Frontal cortex (tissue), 3 donors: ENCODE measurements at regions not wholly inside any gene's neighbourhood (a gene's known extent, or its start where the extent isn't known, plus 50 kb on each side); places are given as distances from the start of the nearest gene placed in this dataset.
A peak's percentile ranks its signal among the peaks of the same experiment; 100 is the strongest.
"Not testable (repeated sequence)": the region's sequence is repeated elsewhere in the genome, so short reads cannot be mapped to it uniquely, and the experiment has no call there.

Experiments
- DNase-seq, 2 donors: peaks; one replicate each; pipeline ENCODE4 v3.0.0; 2012; ENCODE audit warnings: low spot score in 2 of 2
- FAIRE-seq: peaks from 2 replicates; lab custom pipeline; 2012; peaks lifted over from hg19 to GRCh38; lab: Jason Lieb, UNC
- donor health status: control.
- donor health status: control.
- donor health status: control.

DNA sequence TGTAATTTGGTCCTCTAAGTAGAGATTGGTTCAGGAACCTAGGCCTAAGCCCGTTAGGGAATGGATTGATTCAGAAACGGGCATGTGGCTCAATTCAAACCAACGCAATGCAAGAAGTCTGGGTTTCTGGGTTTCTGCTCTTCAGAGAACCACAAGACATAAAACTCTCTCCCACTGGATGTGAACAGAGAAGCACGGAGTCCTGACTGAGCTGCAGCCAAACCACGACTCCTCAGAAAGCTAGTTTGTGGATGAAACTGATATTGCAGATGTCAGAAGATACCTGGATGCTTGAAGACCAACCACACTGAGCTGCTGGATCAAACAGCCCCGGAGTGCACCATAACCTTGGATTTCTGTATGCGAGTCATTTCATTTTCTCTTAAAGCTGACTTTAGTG is 50.0 kb downstream of the SOD2 start:
- no peak for FAIRE-seq
- no peak for DNase-seq

DNA sequence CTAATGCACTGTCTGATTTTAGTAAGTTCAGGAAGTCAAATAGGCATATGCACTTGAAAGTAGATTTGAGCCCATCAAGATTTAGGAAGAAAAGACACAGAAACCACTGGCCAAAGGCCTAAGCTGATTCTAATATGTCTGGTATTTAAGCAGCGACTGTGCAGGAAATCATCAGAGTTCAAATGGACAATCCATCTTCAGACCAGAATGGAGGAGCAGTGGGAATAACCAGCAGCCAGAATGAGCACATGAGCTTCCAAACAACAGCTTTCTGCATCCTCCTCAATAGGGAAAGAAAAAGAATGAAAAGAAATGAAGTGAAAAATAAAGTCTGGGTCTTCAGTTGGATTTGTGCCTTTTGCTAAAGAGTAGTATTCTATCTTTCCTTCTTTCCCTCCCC is 50.6 kb downstream of the SOD2 start:
- no peak for DNase-seq
- no peak for FAIRE-seq

DNA sequence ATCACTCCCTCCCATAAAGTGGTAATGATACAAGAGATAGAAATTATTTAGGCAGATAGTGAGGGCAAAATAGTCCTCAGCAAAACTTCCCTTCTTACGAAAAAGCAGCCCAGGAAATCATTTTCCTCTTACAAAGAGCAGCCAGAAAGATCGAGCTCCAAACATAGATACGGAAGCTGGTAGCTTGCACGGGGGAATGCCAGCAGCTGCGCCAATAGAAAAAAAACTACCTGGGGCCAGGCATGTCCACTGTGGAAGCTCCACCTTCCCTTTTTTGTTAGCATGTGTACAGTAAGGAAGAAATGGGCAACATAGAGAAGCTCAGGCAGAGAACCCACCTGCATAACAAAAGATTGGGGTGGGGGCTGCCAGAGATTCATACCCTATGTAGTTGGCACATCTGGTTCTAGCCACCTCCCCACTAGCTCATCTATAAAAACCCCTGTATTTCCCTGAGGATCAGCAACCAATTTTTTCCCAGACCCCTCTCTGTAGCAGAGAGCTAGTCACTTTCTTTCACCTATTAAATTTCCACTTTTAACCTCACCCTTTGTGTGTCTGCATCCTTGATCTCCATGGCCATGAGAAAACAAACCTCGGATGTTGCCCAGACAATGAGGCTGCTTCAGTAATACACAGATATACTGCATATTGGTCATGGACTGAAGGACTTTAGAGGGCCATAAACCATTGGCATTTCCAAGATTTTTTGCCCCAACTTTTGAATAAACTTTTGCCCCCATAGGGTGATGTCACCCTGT is 52.1 kb downstream of the SOD2 start:
- DNase-seq, result no peak
- FAIRE-seq, result no peak

DNA sequence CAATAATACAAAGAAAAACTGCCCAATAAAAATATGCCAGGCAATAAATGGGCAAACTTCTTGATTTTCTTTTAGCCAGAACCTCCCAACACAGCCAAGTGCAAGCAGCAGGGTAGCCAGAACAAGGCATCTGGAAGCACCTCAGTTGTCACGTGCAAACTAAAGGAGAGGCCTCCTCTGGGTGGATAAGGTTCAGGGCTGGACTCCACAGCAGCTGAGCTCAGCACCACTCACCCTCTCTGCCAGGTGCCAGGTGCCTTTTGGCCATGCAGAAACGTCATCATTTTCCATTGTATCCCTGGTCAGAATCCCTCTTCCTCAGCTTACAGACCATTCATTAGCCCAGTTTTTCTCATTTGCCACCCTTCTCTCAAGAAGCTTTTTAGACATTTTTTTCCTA is 52.7 kb downstream of the SOD2 start:
- FAIRE-seq (no peak), DNase-seq (no peak)

DNA sequence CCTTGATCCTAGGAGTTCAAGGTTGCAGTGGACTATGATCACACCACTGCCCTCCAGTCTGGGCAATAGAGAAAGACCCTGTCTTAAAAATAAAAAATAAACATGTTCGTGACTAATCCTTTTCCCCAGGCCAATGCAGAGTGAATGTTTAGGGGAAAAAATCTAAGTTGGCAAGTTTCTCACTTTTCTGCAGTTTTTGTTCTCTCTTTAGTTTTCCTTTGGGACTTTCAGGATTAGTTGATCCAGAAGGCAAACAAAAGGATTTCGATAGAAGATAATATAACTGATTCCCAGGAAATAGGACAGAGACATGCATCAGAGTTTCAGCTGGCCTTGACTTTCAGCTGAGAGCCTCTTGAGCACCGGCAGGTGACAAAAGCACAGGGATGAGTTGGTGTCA is 53.3 kb downstream of the SOD2 start:
- no peak for FAIRE-seq

DNA sequence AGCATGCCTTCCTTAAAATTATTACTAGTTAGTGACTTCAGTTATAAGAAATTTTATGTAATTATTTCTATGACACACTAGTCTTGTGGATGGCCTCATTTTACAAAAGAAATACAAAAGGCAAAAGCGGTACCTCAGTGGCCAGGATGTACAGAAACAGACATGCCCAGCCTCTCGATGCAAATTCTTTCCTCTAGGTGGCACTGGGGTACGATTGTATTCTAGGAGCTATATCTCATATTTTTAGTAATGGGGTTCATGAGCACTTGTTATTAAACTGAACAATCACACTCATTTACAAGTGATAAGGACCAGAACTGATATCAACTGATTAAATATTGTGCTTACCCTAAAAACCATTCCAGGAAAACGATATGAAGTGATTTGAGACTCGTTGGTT is 59.8 kb downstream of the SOD2 start:
- no peak for FAIRE-seq
- DNase-seq, result no peak

More for the DNA sequence above, 53.3 kb downstream of the SOD2 start:
- no peak for DNase-seq

DNA sequence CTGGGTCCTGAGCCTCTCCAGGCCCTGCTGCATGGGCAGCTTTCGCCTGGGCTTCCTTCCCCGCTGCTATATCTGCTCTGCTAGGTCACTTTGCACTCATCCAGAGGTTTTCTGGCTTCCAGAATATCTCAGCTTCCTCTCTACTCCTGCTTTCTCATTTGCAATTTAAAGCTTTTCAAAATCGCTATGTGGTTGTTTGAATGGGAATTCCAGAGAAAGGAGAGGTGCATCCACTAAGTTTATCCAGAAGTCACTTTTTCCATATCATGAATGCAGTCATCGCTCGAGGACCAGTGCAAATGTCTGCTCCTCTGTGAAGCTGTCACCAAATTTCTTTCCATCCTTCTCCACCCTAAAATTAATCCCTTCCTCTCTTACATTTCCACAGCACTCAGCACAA is 61.2 kb downstream of the SOD2 start:
- FAIRE-seq (no peak), DNase-seq (no peak)

DNA sequence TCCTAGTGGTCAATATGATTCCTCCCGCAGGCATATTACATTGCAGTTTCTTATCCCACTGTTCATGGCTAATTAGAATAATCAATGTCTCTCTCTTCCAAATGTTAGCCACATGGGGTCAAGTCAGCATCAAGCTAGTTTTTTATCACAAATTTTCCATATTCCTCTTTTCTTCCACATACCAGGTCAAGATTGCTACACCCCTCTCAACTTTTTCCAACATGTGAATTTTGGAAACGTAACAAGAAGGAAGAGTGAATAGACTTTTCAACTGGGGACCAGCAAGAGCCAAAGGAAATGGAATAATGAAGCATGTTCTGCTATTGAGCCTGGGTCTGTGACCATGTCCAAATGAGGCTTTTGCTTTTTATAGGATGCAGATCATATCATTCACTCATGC is 65.1 kb downstream of the SOD2 start:
- no peak for DNase-seq
- no peak for FAIRE-seq

DNA sequence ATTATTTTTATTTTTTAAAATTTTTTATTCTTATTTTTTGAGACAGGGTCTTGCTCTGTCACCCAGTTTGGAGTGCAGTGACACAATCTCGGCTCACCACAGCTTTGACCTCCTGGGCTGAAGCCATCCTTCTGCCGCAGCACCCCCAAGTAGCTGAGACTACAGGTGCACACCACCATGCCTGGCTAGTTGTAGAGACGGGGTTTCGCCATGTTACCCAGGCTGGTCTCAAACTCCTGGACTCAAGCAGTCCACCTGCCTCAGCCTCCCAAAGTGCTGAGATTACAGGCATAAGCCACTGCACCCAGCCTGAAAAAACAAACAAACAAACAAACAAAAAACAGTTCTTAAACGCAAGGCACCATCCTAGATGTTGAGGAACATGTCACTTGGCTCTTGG is 66.5 kb downstream of the SOD2 start:
- DNase-seq, FAIRE-seq: not testable (repeated sequence)

DNA sequence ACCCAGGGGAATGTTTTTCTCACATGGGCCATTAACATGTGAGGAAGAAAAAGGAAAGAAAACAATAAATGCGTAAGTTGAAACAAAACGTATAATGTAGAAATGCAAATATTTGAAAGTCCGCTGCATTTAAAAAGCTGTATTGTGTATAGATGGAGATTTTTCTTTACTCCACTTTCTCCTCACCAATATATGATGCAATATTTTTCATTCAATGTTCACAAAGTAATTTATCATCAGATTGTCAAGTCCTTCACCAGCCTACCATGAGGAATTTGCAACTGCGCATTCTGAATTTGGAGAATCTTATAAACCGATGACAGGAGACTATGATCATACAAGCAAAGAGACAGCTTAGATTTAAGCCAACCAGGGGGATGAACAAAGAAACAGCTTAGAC is 69.9 kb downstream of the SOD2 start:
- FAIRE-seq (no peak), DNase-seq (no peak)

DNA sequence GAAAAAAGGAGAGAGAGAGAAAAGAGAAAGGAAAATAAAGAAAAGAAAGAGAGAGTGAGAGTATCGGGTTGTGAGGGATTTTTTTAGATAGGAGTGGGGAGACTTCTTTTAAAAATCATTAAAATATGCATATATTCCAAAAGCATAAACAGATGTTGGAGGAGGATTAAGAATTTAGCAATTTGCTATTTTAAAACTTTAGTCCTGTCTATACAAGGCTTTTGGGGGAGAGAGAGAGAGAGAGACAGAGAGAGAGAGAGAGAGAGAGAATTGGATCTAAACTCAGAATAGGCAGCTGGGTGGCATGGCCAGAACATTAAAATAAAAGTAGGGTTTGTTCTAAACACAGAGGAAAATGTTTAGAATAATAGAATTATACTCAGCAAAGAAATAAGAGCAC is 72.1 kb downstream of the SOD2 start:
- DNase-seq (no peak), FAIRE-seq (no peak)

DNA sequence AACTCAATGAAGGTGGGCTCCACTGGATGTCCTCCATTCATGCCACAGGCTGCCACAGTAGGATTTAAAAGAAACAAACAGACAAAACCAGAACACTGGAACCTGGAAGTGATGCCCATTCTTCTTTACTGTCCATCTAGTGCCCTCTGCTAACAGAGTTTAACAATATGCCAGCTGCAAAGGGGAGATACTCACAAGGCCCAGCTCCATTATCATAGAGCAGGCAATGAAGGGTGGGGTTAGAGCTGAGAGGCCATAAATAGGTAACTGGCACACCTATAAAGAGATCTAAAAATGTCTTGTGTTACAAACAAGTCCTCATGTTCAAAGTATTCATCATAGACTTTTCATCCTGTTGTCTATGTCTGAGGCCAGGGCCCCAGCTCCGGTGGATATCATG is 75.6 kb downstream of the SOD2 start:
- FAIRE-seq, result no peak
- DNase-seq, result no peak

DNA sequence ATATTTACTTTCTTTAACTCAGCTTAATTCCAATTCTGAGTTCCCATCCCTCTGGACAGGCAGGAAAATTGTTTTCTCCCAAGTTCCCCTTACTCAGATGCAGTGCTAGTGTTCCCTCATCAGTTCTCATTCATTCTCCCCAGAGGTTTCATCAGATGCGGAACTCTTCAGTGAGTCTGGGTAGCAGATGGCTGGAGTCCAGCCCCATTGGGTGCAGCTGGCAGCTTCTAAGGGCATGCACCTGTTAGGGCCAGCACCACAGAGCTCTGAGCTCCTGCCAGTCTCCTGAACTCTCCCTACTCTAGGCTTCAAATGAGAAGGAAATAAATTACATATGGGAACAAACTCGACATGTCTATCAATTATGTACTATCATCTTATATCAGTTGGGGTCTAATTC is 76.6 kb downstream of the SOD2 start:
- FAIRE-seq (no peak), DNase-seq (no peak)

DNA sequence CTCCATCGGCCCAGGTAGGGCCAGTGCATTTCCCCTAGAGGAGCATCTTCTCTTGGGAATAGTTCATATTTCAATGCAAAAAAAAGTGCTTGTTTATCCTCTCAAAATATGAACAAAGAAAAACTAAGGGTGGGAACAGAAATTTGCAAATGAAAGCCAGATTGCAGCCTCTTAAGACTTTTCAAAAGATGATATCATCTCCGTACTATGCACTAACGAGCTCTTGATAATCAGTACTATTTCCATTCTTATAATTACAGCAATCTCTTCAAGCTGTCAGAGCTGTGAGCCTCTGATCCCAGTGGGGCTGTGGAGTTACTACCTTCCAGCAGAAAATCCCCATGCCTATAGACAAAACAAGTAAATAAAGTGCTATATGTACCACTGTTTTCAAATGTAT is 77.1 kb downstream of the SOD2 start:
- DNase-seq (no peak), FAIRE-seq (no peak)

DNA sequence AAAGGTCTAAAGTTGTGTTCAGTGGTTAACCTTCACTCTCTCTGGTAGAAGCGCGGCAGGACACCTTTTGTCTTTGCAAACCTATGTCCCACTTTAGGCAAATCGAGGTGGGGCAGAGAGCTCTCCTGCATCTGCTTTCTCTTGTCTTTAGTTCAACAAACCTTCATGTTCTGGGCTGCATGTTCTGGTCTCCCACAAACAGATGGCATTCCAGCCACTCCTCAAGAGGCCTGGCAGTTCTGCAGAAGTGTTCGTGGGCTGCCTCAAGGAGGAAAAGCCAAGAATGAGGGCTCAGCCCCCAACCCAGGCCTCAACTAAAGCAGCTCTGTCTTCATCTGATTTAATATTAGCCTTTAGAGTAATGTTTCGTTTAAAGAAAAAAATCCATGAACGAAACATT is 82.2 kb downstream of the SOD2 start:
- DNase-seq, result no peak
- FAIRE-seq, result no peak

DNA sequence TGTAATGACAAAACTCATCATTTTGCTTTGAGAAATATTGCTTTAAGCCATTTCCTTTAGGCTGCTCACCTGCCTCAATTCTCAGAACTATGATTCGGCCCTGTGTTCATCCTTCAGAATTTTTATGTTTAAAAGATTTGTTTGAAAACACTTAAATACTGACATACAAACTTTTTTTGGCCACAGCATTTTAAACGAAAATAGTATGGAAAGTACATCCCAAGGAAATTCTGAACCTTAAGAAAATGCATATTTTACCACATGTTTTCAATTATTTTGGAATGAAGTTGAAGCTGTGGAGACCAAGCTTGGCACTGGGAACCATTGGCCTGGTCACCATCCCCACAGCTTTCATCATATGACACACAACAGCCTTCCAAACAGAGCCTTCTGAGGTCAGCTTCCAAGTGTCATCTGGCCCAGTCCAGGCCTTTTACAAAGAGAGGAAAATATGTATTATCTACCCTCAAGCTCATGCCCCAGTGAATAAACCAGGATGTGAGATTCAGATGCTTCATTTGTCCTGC is 83.3 kb downstream of the SOD2 start:
- DNase-seq (no peak), FAIRE-seq (no peak)

DNA sequence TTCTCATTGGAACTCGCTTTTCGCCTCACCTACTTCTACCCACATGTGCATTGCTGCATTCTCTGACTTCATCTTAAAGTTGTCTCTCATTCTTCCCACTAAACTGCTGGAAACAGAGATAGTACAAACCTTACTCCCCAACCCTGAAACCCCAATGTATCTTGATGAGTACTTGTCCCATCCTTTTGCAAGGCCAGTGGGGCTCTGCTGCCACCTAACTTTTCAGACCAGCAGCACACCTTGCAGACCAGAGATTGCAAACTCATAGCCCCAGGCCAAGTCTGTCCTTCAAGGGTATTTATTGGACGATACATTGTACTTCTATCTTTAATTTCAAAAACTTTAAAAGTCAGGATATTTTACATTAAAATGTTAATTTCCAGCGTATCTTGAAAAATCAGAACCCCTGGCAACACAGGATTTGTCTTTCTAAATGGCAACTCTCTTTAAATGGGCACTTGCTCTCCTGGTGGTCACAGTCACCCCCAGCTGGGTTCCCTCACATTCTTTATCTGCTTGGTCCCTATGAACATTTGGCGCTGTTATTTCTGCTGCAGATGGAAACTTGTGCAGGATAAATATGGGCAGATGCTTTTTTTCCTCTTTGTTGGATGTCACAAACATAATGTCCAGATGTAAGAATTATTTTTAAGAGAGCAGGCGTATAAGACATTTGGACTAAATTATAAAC is 83.9 kb downstream of the SOD2 start:
- no peak for FAIRE-seq

DNA sequence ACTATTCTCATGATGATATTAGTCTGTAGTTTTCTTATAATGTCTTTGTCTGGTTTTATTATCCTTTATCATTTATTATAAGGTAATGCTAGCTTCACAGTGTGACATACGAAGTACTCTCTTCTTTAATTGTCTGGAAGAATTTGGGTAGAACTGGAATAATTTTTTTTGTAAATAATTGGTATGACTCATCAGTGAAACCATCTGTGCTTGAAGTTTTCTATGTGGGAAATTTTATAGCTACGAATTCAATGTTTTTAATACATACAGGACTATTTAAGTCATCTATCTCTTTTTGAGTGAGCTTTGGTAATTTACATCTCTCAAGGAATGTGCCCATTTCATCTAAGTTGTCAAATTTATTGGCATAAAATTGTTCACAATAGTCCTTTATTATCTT is 86.3 kb downstream of the SOD2 start:
- FAIRE-seq, result peak; percentile 24
- DNase-seq, result no peak

More for the DNA sequence above, 83.9 kb downstream of the SOD2 start:
- no peak for DNase-seq

DNA sequence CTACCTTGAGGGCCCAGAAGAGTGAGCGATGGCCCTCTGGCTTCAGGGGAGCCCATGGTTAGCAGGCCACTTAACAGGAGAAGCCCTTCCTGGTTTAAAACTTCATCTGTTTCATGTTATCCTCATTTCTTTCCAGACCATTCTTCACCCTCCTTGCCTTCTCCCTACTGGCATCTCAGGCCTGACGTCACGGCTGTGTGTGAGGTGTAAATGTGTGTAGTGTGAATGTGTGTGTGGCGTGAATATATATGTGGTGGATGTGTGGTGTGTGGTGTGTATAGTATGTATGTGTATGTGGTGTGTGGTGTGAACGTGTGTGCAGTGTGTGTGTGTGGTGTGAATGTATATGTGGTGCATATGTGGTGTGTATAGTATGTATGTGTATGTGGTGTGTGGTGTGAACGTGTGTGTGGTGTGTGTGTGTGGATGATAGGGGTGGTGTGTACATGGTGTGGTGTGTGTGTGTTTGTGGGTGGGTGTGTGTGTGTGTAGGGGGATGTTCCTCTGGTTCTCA is 88.5 kb downstream of the SOD2 start:
- FAIRE-seq (no peak), DNase-seq (no peak)

DNA sequence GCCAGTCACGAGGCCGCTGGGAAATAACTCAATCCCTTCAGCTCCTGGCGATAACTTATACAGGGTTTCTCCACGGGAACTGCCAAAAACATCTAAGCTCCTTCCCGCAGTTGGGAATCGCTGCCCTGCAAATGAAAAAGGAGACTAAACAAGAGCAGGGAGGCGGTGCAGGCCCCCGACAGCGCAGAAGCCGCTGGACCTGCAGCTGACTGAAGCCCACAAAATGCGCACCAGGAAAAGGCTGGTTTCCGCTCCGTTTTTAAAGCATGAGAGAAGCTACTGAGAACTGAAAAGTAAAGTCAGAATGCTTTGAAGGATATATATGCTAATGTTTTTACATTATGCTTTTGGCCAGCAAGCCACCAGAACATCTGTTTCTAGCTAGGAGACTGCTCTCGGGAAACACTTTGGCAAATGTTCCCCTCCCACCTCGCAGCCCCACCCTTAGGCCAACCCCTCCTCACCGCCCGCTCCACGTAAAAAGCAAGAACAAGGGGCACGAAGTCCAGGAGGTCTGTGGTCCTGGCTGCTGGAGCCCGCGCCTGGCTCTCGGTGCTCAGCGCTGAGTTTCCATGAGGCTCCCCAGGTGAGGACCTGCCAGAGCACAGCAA is 90.5 kb downstream of the SOD2 start:
- DNase-seq, result no peak
- no peak for FAIRE-seq

DNA sequence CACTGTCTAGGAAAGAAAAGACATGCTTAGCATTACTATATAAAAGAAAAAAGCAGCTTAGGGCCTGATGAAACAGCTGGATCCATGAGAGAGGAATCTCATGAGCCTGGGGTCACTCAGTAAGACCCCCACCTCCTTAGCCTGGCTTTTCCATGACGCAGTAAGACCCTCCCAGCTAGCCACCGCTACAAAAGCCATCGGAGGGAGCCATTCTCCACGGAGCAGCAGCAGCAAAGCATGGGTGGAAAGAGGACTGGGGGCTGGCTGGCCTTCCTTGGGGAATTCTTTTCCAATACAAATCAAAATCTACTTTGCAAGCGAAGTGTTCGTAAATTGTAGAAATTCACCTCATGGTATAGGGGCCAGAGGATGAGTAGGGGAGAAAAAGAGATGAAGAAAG is 91.8 kb downstream of the SOD2 start:
- DNase-seq, result no peak
- FAIRE-seq, result no peak
